Keratinocyte (primary cell): ENCODE measurements at regions not wholly inside any gene's neighbourhood (a gene's known extent, or its start where the extent isn't known, plus 50 kb on each side); places are given as distances from the start of the nearest gene placed in this dataset.

Experiments used
- EZH2 ChIP-seq: IDR thresholded peaks from one replicate; pipeline ENCODE4 v1.6.1; 2012; ENCODE audit warnings: inconsistent platforms, mild to moderate bottlenecking, low read length, moderate library complexity
- TF ChIP-seq, protein P1 (sequence below), 3 experiments: IDR thresholded peaks in 1 of 3; conservative IDR thresholded peaks in 1 of 3; optimal IDR thresholded peaks in 1 of 3; 2 replicates in 2 of 3; 3 replicates in 1 of 3; pipeline versions ENCODE3 to v1.5.1; 2011; ENCODE audit warnings: low read length in 3 of 3, mild to moderate bottlenecking in 3 of 3, moderate library complexity in 2 of 3, control low read depth in 1 of 3, inconsistent platforms in 1 of 3; ENCODE audit not compliant: insufficient read depth in 2 of 3; ENCODE audit errors: extremely low read depth in 1 of 3

DNA sequence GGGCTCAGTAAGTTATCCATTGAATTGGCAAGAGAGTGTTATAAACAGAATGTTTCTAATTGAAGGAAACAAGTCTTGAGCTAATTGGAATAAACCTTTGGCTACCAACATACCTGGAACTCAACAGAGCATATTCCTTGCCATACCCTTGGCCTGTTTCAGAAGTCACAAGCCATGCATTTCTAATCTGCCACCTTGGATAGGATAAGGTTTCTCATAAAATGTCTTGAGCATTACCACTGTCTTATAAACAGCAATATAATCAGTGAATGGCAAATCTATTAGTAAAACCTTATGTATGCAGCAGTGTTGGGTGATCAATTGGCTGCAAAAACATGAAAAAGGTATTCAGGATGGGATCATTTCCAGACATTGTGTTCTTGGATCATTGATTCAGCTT, 765.2 kb upstream of the SEL1L start:
- TF ChIP-seq, protein P1, sequence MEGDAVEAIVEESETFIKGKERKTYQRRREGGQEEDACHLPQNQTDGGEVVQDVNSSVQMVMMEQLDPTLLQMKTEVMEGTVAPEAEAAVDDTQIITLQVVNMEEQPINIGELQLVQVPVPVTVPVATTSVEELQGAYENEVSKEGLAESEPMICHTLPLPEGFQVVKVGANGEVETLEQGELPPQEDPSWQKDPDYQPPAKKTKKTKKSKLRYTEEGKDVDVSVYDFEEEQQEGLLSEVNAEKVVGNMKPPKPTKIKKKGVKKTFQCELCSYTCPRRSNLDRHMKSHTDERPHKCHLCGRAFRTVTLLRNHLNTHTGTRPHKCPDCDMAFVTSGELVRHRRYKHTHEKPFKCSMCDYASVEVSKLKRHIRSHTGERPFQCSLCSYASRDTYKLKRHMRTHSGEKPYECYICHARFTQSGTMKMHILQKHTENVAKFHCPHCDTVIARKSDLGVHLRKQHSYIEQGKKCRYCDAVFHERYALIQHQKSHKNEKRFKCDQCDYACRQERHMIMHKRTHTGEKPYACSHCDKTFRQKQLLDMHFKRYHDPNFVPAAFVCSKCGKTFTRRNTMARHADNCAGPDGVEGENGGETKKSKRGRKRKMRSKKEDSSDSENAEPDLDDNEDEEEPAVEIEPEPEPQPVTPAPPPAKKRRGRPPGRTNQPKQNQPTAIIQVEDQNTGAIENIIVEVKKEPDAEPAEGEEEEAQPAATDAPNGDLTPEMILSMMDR (optimal IDR thresholded peaks at IDR 0.05 in 1 of 3, IDR thresholded peaks at IDR 0.05 in 1 of 3, conservative IDR thresholded peaks at IDR 0.05 in 1 of 3; ENCODE audit: extremely low read depth in 1 of 3, insufficient read depth in 2 of 3, low read length in 3 of 3): no peak
- TF ChIP-seq EZH2: no peak
